ENCODE measurements at regions not wholly inside any gene's neighbourhood (a gene's known extent, or its start where the extent isn't known, plus 50 kb on each side); places are given as distances from the start of the nearest gene placed in this dataset.

DNA sequence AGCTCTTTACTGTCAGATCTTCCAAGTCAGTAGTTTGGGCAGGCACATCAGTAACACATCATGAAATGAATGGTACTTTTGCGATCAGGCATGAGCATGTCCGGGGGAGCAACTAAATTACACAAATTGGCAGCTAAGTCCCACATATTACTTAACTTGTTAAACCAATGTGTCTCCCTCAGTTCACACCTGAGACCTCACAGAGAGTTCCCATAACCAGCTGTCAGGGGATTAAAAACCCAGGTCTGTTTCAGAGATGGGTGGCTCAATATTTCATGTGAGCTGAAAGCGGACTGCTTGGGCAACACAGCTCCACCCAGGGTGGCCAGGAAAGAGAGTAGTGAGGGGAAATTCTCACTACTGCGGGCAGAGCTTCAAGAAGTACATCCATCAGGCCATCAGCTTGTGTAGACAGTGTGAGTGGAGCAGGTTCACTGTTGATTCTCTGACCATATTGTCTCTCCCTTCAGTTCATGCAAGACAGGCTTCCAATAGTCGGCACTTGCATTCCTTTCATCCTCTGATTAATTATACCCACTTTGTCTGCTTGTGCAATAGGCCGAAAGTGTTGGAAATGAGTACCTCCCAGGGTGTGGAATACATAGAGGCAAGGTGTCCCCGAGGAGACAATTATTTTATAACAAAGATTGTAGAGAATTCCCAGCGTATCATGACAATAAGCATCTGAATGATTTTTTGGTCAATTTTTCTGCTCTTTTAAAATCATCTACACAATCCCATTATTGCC is 139.9 kb downstream of the PTGER3 start:
- TF ChIP-seq, protein P1, sequence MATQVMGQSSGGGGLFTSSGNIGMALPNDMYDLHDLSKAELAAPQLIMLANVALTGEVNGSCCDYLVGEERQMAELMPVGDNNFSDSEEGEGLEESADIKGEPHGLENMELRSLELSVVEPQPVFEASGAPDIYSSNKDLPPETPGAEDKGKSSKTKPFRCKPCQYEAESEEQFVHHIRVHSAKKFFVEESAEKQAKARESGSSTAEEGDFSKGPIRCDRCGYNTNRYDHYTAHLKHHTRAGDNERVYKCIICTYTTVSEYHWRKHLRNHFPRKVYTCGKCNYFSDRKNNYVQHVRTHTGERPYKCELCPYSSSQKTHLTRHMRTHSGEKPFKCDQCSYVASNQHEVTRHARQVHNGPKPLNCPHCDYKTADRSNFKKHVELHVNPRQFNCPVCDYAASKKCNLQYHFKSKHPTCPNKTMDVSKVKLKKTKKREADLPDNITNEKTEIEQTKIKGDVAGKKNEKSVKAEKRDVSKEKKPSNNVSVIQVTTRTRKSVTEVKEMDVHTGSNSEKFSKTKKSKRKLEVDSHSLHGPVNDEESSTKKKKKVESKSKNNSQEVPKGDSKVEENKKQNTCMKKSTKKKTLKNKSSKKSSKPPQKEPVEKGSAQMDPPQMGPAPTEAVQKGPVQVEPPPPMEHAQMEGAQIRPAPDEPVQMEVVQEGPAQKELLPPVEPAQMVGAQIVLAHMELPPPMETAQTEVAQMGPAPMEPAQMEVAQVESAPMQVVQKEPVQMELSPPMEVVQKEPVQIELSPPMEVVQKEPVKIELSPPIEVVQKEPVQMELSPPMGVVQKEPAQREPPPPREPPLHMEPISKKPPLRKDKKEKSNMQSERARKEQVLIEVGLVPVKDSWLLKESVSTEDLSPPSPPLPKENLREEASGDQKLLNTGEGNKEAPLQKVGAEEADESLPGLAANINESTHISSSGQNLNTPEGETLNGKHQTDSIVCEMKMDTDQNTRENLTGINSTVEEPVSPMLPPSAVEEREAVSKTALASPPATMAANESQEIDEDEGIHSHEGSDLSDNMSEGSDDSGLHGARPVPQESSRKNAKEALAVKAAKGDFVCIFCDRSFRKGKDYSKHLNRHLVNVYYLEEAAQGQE (IDR thresholded peaks at IDR 0.05; ENCODE audit: low read depth), result no peak
- TF ChIP-seq CEBPB (IDR thresholded peaks at IDR 0.05), result no peak
- TF ChIP-seq NFIC (IDR thresholded peaks at IDR 0.05), result no peak
- TF ChIP-seq YY1 (IDR thresholded peaks at IDR 0.05; ENCODE audit: low read depth), result no peak
- TF ChIP-seq, protein P2, sequence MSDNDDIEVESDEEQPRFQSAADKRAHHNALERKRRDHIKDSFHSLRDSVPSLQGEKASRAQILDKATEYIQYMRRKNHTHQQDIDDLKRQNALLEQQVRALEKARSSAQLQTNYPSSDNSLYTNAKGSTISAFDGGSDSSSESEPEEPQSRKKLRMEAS (IDR thresholded peaks at IDR 0.05), result no peak
- no peak for TF ChIP-seq EP300 (IDR thresholded peaks at IDR 0.05; ENCODE audit: borderline replicate concordance)
- TF ChIP-seq, protein P3, sequence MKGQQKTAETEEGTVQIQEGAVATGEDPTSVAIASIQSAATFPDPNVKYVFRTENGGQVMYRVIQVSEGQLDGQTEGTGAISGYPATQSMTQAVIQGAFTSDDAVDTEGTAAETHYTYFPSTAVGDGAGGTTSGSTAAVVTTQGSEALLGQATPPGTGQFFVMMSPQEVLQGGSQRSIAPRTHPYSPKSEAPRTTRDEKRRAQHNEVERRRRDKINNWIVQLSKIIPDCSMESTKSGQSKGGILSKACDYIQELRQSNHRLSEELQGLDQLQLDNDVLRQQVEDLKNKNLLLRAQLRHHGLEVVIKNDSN (IDR thresholded peaks at IDR 0.05), result no peak
- no peak for TF ChIP-seq EGR1 (IDR thresholded peaks at IDR 0.05)
- no peak for TF ChIP-seq RAD21 (IDR thresholded peaks at IDR 0.05; ENCODE audit: low read depth)
- no peak for TF ChIP-seq ZBTB7A (IDR thresholded peaks at IDR 0.05; ENCODE audit: low read depth)

DNA sequence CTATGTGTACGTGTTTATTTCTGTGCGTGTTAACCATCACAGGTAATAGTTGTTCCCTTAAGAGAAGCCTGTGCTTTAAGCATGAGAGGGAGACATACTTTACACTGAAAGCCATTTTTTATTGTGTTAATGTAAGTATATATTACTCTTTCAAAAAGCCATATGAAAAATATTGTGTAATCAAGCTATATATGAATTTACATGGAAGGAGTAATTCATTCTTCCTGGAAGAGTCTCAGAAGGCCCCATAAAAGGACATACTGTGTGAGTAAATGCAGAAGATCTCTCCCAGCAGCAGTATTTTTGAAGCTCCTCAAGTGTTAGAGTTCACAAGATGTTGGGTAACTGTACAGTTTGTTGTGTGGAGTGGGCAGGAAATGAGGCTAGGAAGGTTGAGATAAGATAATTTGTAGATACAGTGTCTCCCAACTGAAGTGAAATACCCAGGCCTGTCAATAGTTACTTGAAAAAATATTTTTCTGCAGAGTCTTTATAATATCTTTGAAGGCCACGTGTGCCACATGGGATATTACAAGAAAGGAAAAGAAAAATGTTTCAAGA is 138.3 kb downstream of the PTGER3 start:
- TF ChIP-seq TAF1 (IDR thresholded peaks at IDR 0.05; ENCODE audit: low read depth), result no peak
- TF ChIP-seq TCF12 (IDR thresholded peaks at IDR 0.05; ENCODE audit: low read depth), result no peak
- TF ChIP-seq CREB1 (IDR thresholded peaks at IDR 0.05; ENCODE audit: low read depth), result no peak
- no peak for TF ChIP-seq ZBTB7A (IDR thresholded peaks at IDR 0.05; ENCODE audit: low read depth)
- no peak for TF ChIP-seq EP300 (IDR thresholded peaks at IDR 0.05; ENCODE audit: borderline replicate concordance)
- TF ChIP-seq, protein P3 (IDR thresholded peaks at IDR 0.05), result no peak
- TF ChIP-seq, protein P1 (IDR thresholded peaks at IDR 0.05; ENCODE audit: low read depth), result no peak
- TF ChIP-seq TEAD4 (IDR thresholded peaks at IDR 0.05), result no peak
- no peak for TF ChIP-seq RAD21 (IDR thresholded peaks at IDR 0.05; ENCODE audit: low read depth)
- TF ChIP-seq NFIC (IDR thresholded peaks at IDR 0.05), result no peak

DNA sequence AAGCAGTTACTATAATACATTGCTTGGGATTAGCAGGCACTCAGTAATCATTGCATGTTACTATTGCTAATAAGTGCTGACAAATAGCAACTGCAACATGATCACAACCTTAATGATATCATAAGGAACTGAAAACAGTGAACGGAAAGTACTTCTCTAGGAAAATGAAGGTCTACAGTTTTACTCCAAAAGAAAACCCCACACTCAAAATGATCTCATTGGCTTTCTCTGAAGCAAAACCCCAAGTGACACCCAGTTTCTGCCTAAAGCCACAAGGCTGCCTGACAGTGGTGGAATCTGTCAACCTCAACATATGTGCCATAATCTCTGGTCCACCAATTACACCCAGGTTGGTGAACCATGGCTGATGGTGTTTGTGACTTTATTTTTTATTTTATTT is 137.6 kb downstream of the PTGER3 start:
- TF ChIP-seq TCF12 (IDR thresholded peaks at IDR 0.05; ENCODE audit: low read depth), result no peak
- TF ChIP-seq NFIC (IDR thresholded peaks at IDR 0.05), result no peak
- TF ChIP-seq ZBTB7A (IDR thresholded peaks at IDR 0.05; ENCODE audit: low read depth), result no peak
- TF ChIP-seq EP300 (IDR thresholded peaks at IDR 0.05; ENCODE audit: borderline replicate concordance), result no peak

DNA sequence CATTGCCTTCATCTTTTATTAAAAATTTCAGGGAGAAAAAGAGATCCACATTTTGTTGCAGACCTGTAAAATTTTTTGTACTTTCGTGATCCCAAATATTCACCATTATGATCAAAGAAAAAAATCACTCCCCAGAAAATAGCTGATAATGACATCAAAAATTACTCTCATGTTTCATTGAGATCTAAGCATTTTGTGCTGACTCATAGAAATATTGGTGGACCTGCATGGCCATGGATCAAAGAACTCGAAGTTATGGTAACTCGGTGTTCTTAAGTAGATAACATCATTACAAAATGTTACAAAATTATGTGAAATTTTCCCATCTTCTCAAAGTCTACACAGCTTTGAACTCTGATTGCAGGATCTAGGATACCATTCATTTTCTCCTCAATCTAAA is 135.8 kb downstream of the PTGER3 start:
- TF ChIP-seq TAF1 (IDR thresholded peaks at IDR 0.05; ENCODE audit: low read depth), result no peak
- TF ChIP-seq, protein P1 (IDR thresholded peaks at IDR 0.05; ENCODE audit: low read depth), result no peak
- no peak for TF ChIP-seq ZBTB7A (IDR thresholded peaks at IDR 0.05; ENCODE audit: low read depth)
- TF ChIP-seq YY1 (IDR thresholded peaks at IDR 0.05; ENCODE audit: low read depth), result no peak
- no peak for TF ChIP-seq TCF12 (IDR thresholded peaks at IDR 0.05; ENCODE audit: low read depth)
- TF ChIP-seq FOXM1 (IDR thresholded peaks at IDR 0.05; ENCODE audit: borderline replicate concordance, low read depth), result no peak
- TF ChIP-seq EGR1 (IDR thresholded peaks at IDR 0.05), result no peak
- TF ChIP-seq, protein P2 (IDR thresholded peaks at IDR 0.05), result no peak
- no peak for TF ChIP-seq NFIC (IDR thresholded peaks at IDR 0.05)
- TF ChIP-seq, protein P3 (IDR thresholded peaks at IDR 0.05), result no peak
- TF ChIP-seq EP300 (IDR thresholded peaks at IDR 0.05; ENCODE audit: borderline replicate concordance), result no peak
- TF ChIP-seq TEAD4 (IDR thresholded peaks at IDR 0.05), result no peak
- TF ChIP-seq RAD21 (IDR thresholded peaks at IDR 0.05; ENCODE audit: low read depth), result no peak
- no peak for TF ChIP-seq CEBPB (IDR thresholded peaks at IDR 0.05)
- TF ChIP-seq CREB1 (IDR thresholded peaks at IDR 0.05; ENCODE audit: low read depth), result no peak
